ENCODE measurements at regions not wholly inside any gene's neighbourhood (a gene's known extent, or its start where the extent isn't known, plus 50 kb on each side); places are given as distances from the start of the nearest gene placed in this dataset.

- CTCF ChIA-PET: interaction anchor here (0.6 to 1.1 kb wide), 3 partner anchors 11 to 1641 kb away, joined by 3 to 4 read pairs (median 3); no protein-coding TSS in a partner anchor
- H3K9me3 ChIP-seq (ENCODE audit: control insufficient read depth, insufficient read depth, low read depth, low read length): no peaks in the 10 kb centered on the region
These were observed 231.9 kb downstream of the NSUN3 start for GRCh38 chr3:94294806-94295205.

DNA sequence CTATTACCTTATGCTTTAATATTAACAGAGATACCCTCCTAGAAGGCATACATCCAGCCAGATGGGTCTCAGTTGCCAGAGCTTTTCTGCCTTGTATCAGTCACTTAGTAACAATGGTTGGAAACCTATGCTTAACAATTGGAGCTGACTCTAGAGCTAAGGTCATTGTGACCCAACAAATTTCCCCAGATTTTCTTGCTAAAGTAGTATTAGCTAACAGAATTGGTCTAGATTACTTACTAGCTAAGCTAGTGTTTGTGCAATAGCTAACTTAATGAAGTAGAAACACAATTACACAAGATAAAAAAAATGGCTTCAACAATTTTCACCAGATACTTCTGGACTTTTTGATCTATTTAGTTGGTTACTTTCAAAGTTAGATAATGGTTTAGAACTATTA is 236.9 kb downstream of the NSUN3 start:
- TF ChIP-seq ZNF510 (tag by site-specific recombination; IDR thresholded peaks at IDR 0.05; ENCODE audit: insufficient replicate concordance) (no peak), ZEB2 (tag by site-specific recombination; IDR thresholded peaks at IDR 0.05) (no peak)
- Histone ChIP-seq H3K9me3 (ENCODE audit: control insufficient read depth, insufficient read depth, low read depth, low read length) (no peaks in the 10 kb centered on the region), H3K27ac (ENCODE audit: extremely low read depth, low read depth, low read length) (no peak overlapping the region), H3K36me3 (ENCODE audit: control insufficient read depth in 2 of 2, insufficient read depth in 1 of 2, low read length in 2 of 2) (no peaks in the 10 kb centered on the region), H3K4me1 (ENCODE audit: control insufficient read depth, insufficient read depth, low read length) (no peaks in the 10 kb centered on the region; the same call in 1 of the 2 replicates), H3K4me3 (ENCODE audit: low read depth, low read length) (no peak overlapping the region)
- POLR2A ChIA-PET: no interaction called here
- CTCF ChIA-PET: no interaction called here

More at GRCh38 chr3:94294806-94295205, 231.9 kb downstream of the NSUN3 start:
- no peak overlapping the region for H3K4me3 ChIP-seq (ENCODE audit: low read depth, low read length)
- H3K36me3 ChIP-seq (ENCODE audit: control insufficient read depth in 2 of 2, insufficient read depth in 1 of 2, low read length in 2 of 2): no peaks in the 10 kb centered on the region
- H3K4me1 ChIP-seq (ENCODE audit: control insufficient read depth, insufficient read depth, low read length): peaks cover 20% of the 10 kb centered on the region
- H3K27ac ChIP-seq (ENCODE audit: extremely low read depth, low read depth, low read length): peak overlapping the region; percentile 74; the same call in 1 of the 2 replicates
- POLR2A ChIA-PET: no interaction called here
- no peak for TF ChIP-seq MEIS1 (CRISPR knock-in tag; IDR thresholded peaks at IDR 0.05; ENCODE audit: borderline replicate concordance)
- TF ChIP-seq ZNF341 (tag by site-specific recombination; IDR thresholded peaks at IDR 0.05; ENCODE audit: low read depth): no peak
- no peak for TF ChIP-seq ZNF558 (tag by site-specific recombination; IDR thresholded peaks at IDR 0.05)
- TF ChIP-seq, protein P1, sequence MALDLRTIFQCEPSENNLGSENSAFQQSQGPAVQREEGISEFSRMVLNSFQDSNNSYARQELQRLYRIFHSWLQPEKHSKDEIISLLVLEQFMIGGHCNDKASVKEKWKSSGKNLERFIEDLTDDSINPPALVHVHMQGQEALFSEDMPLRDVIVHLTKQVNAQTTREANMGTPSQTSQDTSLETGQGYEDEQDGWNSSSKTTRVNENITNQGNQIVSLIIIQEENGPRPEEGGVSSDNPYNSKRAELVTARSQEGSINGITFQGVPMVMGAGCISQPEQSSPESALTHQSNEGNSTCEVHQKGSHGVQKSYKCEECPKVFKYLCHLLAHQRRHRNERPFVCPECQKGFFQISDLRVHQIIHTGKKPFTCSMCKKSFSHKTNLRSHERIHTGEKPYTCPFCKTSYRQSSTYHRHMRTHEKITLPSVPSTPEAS (tag by site-specific recombination; IDR thresholded peaks at IDR 0.05): no peak
- TF ChIP-seq ZBTB17 (tag by site-specific recombination; IDR thresholded peaks at IDR 0.05): no peak
- TF ChIP-seq ZNF837 (tag by site-specific recombination; IDR thresholded peaks at IDR 0.05): no peak
- no peak for TF ChIP-seq ZNF677 (tag by site-specific recombination; IDR thresholded peaks at IDR 0.05)
- TF ChIP-seq, protein P2, sequence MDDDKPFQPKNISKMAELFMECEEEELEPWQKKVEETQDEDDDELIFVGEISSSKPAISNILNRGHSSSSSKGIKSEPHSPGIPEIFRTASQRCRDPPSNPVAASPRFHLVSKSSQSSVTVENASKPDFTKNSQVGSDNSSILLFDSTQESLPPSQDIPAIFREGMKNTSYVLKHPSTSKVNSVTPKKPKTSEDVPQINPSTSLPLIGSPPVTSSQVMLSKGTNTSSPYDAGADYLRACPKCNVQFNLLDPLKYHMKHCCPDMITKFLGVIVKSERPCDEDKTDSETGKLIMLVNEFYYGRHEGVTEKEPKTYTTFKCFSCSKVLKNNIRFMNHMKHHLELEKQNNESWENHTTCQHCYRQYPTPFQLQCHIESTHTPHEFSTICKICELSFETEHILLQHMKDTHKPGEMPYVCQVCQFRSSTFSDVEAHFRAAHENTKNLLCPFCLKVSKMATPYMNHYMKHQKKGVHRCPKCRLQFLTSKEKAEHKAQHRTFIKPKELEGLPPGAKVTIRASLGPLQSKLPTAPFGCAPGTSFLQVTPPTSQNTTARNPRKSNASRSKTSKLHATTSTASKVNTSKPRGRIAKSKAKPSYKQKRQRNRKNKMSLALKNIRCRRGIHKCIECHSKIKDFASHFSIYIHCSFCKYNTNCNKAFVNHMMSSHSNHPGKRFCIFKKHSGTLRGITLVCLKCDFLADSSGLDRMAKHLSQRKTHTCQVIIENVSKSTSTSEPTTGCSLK (tag by site-specific recombination; IDR thresholded peaks at IDR 0.05): no peak

DNA sequence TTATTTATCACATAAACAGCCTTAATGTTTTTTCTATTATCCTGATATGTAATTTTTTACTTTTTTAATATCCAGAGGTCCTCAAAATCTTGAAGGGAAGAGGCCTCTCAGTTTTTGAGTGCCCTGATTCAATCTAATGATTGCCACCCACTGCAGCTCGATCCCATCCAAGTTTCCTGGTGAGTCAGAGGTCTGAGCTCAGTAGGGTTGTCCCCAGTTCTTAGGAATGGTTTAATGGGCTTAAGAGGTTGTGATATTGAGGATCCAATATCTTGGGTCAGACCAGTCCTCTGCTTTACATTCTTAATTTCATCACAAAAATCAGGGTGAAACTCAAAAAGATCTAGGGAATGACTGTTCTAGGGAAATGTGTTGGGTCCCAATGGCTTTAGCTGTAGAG is 238.5 kb downstream of the NSUN3 start:
- Histone ChIP-seq H3K9me3 (ENCODE audit: control insufficient read depth, insufficient read depth, low read depth, low read length) (no peaks in the 10 kb centered on the region), H3K4me1 (ENCODE audit: control insufficient read depth, insufficient read depth, low read length) (no peaks in the 10 kb centered on the region), H3K4me3 (ENCODE audit: low read depth, low read length) (no peak overlapping the region), H3K36me3 (ENCODE audit: control insufficient read depth in 2 of 2, insufficient read depth in 1 of 2, low read length in 2 of 2) (no peaks in the 10 kb centered on the region), H3K27ac (ENCODE audit: extremely low read depth, low read depth, low read length) (no peak overlapping the region)
- ChIA-PET CTCF (no interaction called here), POLR2A (interaction anchor here (0.7 kb wide), 1 partner anchor 119 kb away, joined by 3 read pairs; no protein-coding TSS in a partner anchor)
- TF ChIP-seq ZNF830 (tag by site-specific recombination; IDR thresholded peaks at IDR 0.05; ENCODE audit: low read depth) (no peak), REPIN1 (tag by site-specific recombination; IDR thresholded peaks at IDR 0.05; ENCODE audit: low read depth) (no peak), SP7 (tag by site-specific recombination; IDR thresholded peaks at IDR 0.05) (no peak), ZNF76 (tag by site-specific recombination; IDR thresholded peaks at IDR 0.05; ENCODE audit: borderline replicate concordance, low read depth) (no peak), ZNF23 (tag by site-specific recombination; IDR thresholded peaks at IDR 0.05; ENCODE audit: borderline replicate concordance) (no peak), KLF1 (tag by site-specific recombination; IDR thresholded peaks at IDR 0.05) (no peak), ZNF112 (tag by site-specific recombination; IDR thresholded peaks at IDR 0.05) (no peak), ZSCAN23 (tag by site-specific recombination; IDR thresholded peaks at IDR 0.05) (no peak), ZNF518A (tag by site-specific recombination; conservative IDR thresholded peaks at IDR 0.05; ENCODE audit: low read depth) (no peak), ZNF423 (tag by site-specific recombination; IDR thresholded peaks at IDR 0.05) (no peak), ZBTB20 (tag by site-specific recombination; IDR thresholded peaks at IDR 0.05) (no peak)
- TF ChIP-seq, protein P3, sequence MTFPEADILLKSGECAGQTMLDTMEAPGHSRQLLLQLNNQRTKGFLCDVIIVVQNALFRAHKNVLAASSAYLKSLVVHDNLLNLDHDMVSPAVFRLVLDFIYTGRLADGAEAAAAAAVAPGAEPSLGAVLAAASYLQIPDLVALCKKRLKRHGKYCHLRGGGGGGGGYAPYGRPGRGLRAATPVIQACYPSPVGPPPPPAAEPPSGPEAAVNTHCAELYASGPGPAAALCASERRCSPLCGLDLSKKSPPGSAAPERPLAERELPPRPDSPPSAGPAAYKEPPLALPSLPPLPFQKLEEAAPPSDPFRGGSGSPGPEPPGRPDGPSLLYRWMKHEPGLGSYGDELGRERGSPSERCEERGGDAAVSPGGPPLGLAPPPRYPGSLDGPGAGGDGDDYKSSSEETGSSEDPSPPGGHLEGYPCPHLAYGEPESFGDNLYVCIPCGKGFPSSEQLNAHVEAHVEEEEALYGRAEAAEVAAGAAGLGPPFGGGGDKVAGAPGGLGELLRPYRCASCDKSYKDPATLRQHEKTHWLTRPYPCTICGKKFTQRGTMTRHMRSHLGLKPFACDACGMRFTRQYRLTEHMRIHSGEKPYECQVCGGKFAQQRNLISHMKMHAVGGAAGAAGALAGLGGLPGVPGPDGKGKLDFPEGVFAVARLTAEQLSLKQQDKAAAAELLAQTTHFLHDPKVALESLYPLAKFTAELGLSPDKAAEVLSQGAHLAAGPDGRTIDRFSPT (tag by site-specific recombination; IDR thresholded peaks at IDR 0.05): no peak

Measured in HEK293 (cell line).